ENCODE measurements at regions not wholly inside any gene's neighbourhood (a gene's known extent, or its start where the extent isn't known, plus 50 kb on each side); places are given as distances from the start of the nearest gene placed in this dataset.
"Not testable (repeated sequence)": the region's sequence is repeated elsewhere in the genome, so short reads cannot be mapped to it uniquely, and the experiment has no call there.

DNA sequence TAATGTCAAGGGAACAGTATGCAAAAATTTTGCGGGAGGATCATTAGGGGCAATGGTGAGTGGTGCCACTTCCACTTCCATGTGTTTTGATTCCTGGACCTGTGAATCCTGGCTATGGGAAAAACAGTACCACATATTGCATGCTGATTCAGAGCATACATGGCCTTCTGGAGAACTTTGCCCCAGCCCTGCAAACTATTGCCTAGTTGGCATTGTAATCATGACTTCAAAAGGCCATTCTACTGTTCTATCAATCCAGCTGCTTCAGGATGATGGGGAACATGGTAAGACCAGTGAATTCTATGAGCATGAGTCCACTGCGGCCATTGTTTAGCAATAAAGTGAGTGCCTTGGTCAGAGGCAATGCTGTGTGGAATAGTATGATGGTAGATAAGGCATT lies 75.3 kb upstream of the ZC3H15 start:
- TF ChIP-seq, protein P1, sequence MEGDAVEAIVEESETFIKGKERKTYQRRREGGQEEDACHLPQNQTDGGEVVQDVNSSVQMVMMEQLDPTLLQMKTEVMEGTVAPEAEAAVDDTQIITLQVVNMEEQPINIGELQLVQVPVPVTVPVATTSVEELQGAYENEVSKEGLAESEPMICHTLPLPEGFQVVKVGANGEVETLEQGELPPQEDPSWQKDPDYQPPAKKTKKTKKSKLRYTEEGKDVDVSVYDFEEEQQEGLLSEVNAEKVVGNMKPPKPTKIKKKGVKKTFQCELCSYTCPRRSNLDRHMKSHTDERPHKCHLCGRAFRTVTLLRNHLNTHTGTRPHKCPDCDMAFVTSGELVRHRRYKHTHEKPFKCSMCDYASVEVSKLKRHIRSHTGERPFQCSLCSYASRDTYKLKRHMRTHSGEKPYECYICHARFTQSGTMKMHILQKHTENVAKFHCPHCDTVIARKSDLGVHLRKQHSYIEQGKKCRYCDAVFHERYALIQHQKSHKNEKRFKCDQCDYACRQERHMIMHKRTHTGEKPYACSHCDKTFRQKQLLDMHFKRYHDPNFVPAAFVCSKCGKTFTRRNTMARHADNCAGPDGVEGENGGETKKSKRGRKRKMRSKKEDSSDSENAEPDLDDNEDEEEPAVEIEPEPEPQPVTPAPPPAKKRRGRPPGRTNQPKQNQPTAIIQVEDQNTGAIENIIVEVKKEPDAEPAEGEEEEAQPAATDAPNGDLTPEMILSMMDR (IDR thresholded peaks at IDR 0.05; ENCODE audit: borderline replicate concordance, insufficient read depth, low read depth, low read length): no peak
- H3K4me3 ChIP-seq (ENCODE audit: low read depth, low read length): no peak overlapping the region

DNA sequence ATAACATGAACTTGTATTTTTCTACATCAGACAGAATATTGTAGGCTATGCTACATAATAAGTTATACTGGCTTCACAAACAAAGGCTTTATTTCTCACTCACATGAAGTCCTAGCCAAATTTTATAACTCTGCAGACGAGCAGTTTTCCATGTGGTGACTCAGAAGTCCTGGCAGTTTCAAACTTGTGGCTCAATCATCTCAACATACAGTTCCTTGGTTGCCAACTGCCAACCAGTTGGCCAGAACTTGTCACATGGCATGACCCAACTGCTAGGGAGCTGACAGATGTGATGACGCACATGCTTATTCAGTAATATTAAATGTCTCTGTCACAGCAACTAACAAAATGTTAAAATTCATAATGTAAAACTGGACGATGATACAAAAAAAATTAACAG lies 63.8 kb upstream of the ZC3H15 start:
- H3K4me3 ChIP-seq (ENCODE audit: low read depth, low read length): no peak overlapping the region
- TF ChIP-seq, protein P1 (IDR thresholded peaks at IDR 0.05; ENCODE audit: borderline replicate concordance, insufficient read depth, low read depth, low read length): no peak

DNA sequence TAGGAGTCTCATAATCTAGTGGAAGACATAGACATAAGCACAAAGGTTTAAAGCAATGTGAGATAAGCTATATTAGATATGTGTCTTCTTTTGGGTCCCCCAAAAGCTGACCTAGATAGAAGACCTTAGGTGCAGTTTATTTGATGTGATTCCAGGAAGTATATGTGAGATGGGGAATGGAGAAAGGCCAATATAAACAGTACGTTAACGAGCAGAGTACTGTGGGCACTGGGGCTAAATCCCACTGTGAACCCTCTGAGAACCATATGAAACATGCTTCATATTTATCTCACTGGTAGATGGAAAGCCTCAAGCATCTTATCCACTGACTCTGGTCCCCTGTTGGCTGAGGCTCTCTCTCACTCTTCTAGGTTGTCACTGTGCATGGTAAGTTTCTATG lies 62.6 kb upstream of the ZC3H15 start:
- TF ChIP-seq, protein P1 (IDR thresholded peaks at IDR 0.05; ENCODE audit: borderline replicate concordance, insufficient read depth, low read depth, low read length): no peak
- no peak overlapping the region for H3K4me3 ChIP-seq (ENCODE audit: low read depth, low read length)

DNA sequence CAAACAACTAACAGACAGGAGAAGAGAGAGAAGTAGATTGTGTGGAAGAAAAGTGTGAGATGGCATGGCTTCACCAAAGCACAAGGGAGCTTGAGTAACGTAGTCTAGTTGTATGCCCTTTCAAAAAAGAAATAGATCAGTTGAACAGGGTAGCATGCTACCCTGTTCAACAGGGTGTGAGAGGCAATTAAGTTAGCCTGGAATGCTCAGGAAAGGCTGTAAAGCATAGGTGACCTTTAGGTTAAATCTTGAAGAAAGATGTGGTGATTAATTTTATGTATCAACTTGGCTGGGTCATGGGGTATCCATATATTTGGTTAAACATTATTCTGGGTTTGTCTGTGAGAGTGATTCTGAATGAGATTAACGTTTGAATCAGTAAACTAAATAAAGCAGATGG lies 61.8 kb upstream of the ZC3H15 start:
- no peak overlapping the region for H3K4me3 ChIP-seq (ENCODE audit: low read depth, low read length)
- TF ChIP-seq, protein P1 (IDR thresholded peaks at IDR 0.05; ENCODE audit: borderline replicate concordance, insufficient read depth, low read depth, low read length): no peak

DNA sequence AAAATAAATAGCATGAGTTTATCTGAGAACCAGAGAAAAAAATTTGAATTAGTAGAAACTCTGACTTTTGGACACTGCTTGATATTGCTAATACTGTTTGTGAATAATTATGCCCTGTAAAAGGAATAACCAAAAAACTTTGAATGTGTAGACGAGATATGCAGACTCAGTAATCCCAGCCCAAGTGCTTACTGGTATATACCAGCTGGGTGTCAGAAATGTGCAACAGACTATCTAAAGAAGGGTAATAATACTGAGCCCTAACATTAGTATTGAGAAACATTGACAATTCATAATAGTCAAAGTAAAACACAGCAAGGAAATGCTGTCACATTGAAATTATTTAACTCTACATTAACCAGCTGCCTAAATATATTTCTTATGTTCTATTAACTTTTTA lies 60.5 kb upstream of the ZC3H15 start:
- H3K4me3 ChIP-seq (ENCODE audit: low read depth, low read length): no peak overlapping the region

DNA sequence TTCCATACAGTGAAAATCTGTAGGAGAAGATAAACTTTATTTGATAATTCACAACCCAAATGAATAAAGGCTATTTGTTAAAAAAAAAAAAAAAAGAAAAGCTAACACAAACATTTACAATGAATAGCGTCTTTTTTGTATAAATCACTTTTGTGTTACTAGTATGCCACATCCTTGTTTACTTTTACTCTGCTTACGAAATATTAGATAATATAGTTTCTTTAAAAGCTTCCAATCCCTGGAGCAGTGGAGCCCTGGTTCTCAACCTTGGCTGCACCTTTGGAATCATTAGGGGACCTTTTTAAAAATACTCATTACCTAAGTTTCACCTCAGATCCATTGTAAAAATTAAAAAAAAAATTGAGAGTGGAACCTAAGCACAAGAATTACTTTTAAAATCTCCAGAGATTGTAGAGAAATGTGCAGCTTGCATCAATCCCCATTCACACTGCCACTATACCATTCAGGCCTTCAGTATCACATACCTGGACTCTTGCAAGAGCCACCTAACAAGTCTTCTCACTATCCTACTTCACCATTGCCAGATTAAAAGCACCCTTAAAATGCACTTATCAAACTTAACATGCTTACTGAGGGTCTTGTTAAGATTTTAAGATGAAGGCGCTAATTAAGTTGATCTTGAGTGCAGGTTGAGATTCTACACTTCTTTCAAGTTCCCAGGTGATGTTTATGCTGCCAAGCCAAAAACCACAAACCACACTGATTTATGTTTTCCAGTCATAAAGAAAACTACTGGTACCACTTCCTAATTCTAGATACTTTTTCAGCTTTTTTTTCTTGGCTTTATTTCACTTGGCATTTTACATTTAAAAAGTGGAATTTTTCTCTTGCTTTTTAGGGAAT lies 59.7 kb upstream of the ZC3H15 start:
- no peak overlapping the region for H3K4me3 ChIP-seq (ENCODE audit: low read depth, low read length)
- TF ChIP-seq, protein P1 (IDR thresholded peaks at IDR 0.05; ENCODE audit: borderline replicate concordance, insufficient read depth, low read depth, low read length): no peak

More for the DNA sequence above, 60.5 kb upstream of the ZC3H15 start:
- TF ChIP-seq, protein P1 (IDR thresholded peaks at IDR 0.05; ENCODE audit: borderline replicate concordance, insufficient read depth, low read depth, low read length): no peak

DNA sequence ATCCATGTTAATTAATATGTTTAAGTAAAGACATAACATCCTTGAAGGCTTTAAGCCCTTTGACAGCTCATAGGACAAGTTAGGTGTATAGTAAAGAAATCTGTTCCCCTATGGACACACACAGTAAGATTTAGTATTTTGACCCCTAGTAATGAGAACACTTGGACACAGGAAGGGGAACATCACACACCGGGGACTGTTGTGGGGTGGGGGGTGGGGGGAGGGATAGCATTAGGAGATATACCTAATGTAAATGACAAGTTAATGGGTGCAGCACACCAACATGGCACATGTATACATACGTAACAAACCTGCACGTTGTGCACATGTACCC lies 59.1 kb upstream of the ZC3H15 start:
- not testable (repeated sequence) for H3K4me3 ChIP-seq (ENCODE audit: low read depth, low read length)
